WTC11 (cell line): ENCODE measurements at regions not wholly inside any gene's neighbourhood (a gene's known extent, or its start where the extent isn't known, plus 50 kb on each side); places are given as distances from the start of the nearest gene placed in this dataset.

Source experiments
- ATAC-seq: fragments of 200-7000 bp; cut with Tn5 transposase; 2 replicates; pipeline ENCODE4 v1.10.0; 2021; ENCODE audit warnings: mild to moderate bottlenecking, moderate library complexity
- CTCF ChIA-PET: fragments of 300-600 bp; sonication (Branson Sonifier 250); formaldehyde crosslinking; loops from one replicate; lab custom pipeline; 2021; ENCODE audit warnings: antibody characterized with exemption; lab: Charles Lee
- POLR2A ChIA-PET: fragments of 350-600 bp; sonication (Branson Sonifier 250); formaldehyde crosslinking; loops from one replicate; lab custom pipeline; 2021; ENCODE audit warnings: antibody characterized with exemption; lab: Charles Lee
- DNase-seq: peaks from one replicate; pipeline ENCODE4 v3.0.0; 2021; ENCODE audit warnings: low spot score
- H3K27ac Mint-ChIP-seq: 2 replicates; pipeline ENCODE4 v1.8.0; 2021; ENCODE audit warnings: mixed read lengths
- H3K27me3 Mint-ChIP-seq: 2 replicates; pipeline ENCODE4 v1.8.0; 2021; ENCODE audit warnings: low read depth, mild to moderate bottlenecking, moderate library complexity, mixed read lengths
- H3K36me3 Mint-ChIP-seq: 2 replicates; pipeline ENCODE4 v1.8.0; 2021; ENCODE audit warnings: mixed read lengths
- H3K4me1 Mint-ChIP-seq: 2 replicates; pipeline ENCODE4 v1.8.0; 2022; ENCODE audit warnings: mixed read lengths
- H3K4me3 Mint-ChIP-seq: 2 replicates; pipeline ENCODE4 v1.8.0; 2021; ENCODE audit warnings: mild to moderate bottlenecking, moderate library complexity, mixed read lengths
- H3K9me3 Mint-ChIP-seq: 2 replicates; pipeline ENCODE4 v1.8.0; 2021; ENCODE audit warnings: mixed read lengths
- ARID4B ChIP-seq: sonication (generic); formaldehyde crosslinking; IDR thresholded peaks from 2 replicates; pipeline ENCODE4 v1.8.0; 2023; ENCODE audit warnings: missing genetic modification reagents, mild to moderate bottlenecking, borderline replicate concordance
- ATF1 ChIP-seq: sonication (generic); formaldehyde crosslinking; IDR thresholded peaks from 2 replicates; pipeline ENCODE4 v1.8.1; 2023; ENCODE audit warnings: mild to moderate bottlenecking, moderate library complexity, missing genetic modification reagents
- ATF2 ChIP-seq: sonication (generic); formaldehyde crosslinking; IDR thresholded peaks from 2 replicates; pipeline ENCODE4 v1.8.1; 2022; ENCODE audit warnings: low read depth, missing genetic modification reagents, borderline replicate concordance
- CBFB ChIP-seq: sonication (generic); formaldehyde crosslinking; IDR thresholded peaks from 2 replicates; pipeline ENCODE4 v1.8.1; 2022; ENCODE audit warnings: mild to moderate bottlenecking, low read depth, missing genetic modification reagents
- CREB1 ChIP-seq: sonication (generic); formaldehyde crosslinking; IDR thresholded peaks from 2 replicates; pipeline ENCODE4 v1.8.0; 2023; ENCODE audit warnings: mild to moderate bottlenecking, missing genetic modification reagents
- CREM ChIP-seq: sonication (generic); formaldehyde crosslinking; IDR thresholded peaks from 2 replicates; pipeline ENCODE4 v1.8.1; 2022; ENCODE audit warnings: mild to moderate bottlenecking, missing genetic modification reagents, moderate library complexity
- ELF4 ChIP-seq: sonication (generic); formaldehyde crosslinking; IDR thresholded peaks from 2 replicates; pipeline ENCODE4 v1.8.1; 2022; ENCODE audit warnings: low read depth, mild to moderate bottlenecking, moderate library complexity, missing genetic modification reagents
- FOXJ3 ChIP-seq: sonication (generic); formaldehyde crosslinking; IDR thresholded peaks from 2 replicates; pipeline ENCODE4 v1.9.0; 2021; ENCODE audit warnings: missing genetic modification reagents, mild to moderate bottlenecking, borderline replicate concordance
- FOXK1 ChIP-seq: sonication (generic); formaldehyde crosslinking; IDR thresholded peaks from 2 replicates; pipeline ENCODE4 v1.8.0; 2022; ENCODE audit warnings: mild to moderate bottlenecking, moderate library complexity, missing genetic modification reagents
- MLX ChIP-seq: sonication (generic); formaldehyde crosslinking; IDR thresholded peaks from 2 replicates; pipeline ENCODE4 v1.8.1; 2023; ENCODE audit warnings: mild to moderate bottlenecking, missing genetic modification reagents, moderate library complexity
- NFATC4 ChIP-seq: fragments of 250-450 bp; sonication (Bioruptor Pico); IDR thresholded peaks from 2 replicates; pipeline ENCODE4 v1.9.0; 2021; ENCODE audit warnings: mild to moderate bottlenecking
- NFYB ChIP-seq: sonication (generic); formaldehyde crosslinking; conservative IDR thresholded peaks from 2 replicates; pipeline ENCODE4 v1.8.0; 2022; ENCODE audit warnings: low read depth, missing genetic modification reagents
- OVOL2 ChIP-seq: fragments of 250-450 bp; sonication (Bioruptor Pico); IDR thresholded peaks from 2 replicates; pipeline ENCODE4 v1.9.0; 2021; ENCODE audit warnings: mild to moderate bottlenecking, borderline replicate concordance
- SMAD4 ChIP-seq: sonication (generic); formaldehyde crosslinking; IDR thresholded peaks from 2 replicates; pipeline ENCODE4 v1.8.0; 2022; ENCODE audit warnings: mild to moderate bottlenecking, missing genetic modification reagents
- TEAD1 ChIP-seq: sonication (generic); formaldehyde crosslinking; IDR thresholded peaks from 2 replicates; pipeline ENCODE4 v1.8.0; 2022; ENCODE audit warnings: mild to moderate bottlenecking, missing genetic modification reagents
- USF2 ChIP-seq: sonication (generic); formaldehyde crosslinking; IDR thresholded peaks from 2 replicates; pipeline ENCODE4 v1.8.1; 2023; ENCODE audit warnings: mild to moderate bottlenecking, missing genetic modification reagents, moderate library complexity
- ZNF138 ChIP-seq: sonication (generic); formaldehyde crosslinking; conservative IDR thresholded peaks from 2 replicates; pipeline ENCODE4 v1.8.1; 2022; ENCODE audit warnings: mild to moderate bottlenecking, moderate library complexity, missing genetic modification reagents
- TF ChIP-seq, protein P1 (sequence below): sonication (generic); formaldehyde crosslinking; conservative IDR thresholded peaks from 2 replicates; pipeline ENCODE4 v1.8.1; 2022; ENCODE audit warnings: mild to moderate bottlenecking, missing genetic modification reagents
- TF ChIP-seq, protein P2 (sequence below): fragments of 250-450 bp; sonication (Bioruptor Pico); IDR thresholded peaks from 2 replicates; pipeline ENCODE4 v1.8.0; 2021; ENCODE audit warnings: mild to moderate bottlenecking
- TF ChIP-seq, protein P3 (sequence below): sonication (generic); formaldehyde crosslinking; IDR thresholded peaks from 2 replicates; pipeline ENCODE4 v1.8.1; 2022; ENCODE audit warnings: mild to moderate bottlenecking, moderate library complexity, missing genetic modification reagents
- TF ChIP-seq, protein P4 (sequence below): sonication (generic); formaldehyde crosslinking; IDR thresholded peaks from 2 replicates; pipeline ENCODE4 v1.8.0; 2022; ENCODE audit warnings: mild to moderate bottlenecking, missing genetic modification reagents

GRCh38 chr18:68275616-68276015 is 439.3 kb downstream of the TMX3 start (continued):
- no peak for TF ChIP-seq MLX (CRISPR knock-in tag)
- TF ChIP-seq NFYB (CRISPR knock-in tag), result no peak
- TF ChIP-seq NFATC4, result no peak
- TF ChIP-seq, protein P1, sequence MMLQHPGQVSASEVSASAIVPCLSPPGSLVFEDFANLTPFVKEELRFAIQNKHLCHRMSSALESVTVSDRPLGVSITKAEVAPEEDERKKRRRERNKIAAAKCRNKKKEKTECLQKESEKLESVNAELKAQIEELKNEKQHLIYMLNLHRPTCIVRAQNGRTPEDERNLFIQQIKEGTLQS (CRISPR knock-in tag), result no peak
- TF ChIP-seq, protein P2, sequence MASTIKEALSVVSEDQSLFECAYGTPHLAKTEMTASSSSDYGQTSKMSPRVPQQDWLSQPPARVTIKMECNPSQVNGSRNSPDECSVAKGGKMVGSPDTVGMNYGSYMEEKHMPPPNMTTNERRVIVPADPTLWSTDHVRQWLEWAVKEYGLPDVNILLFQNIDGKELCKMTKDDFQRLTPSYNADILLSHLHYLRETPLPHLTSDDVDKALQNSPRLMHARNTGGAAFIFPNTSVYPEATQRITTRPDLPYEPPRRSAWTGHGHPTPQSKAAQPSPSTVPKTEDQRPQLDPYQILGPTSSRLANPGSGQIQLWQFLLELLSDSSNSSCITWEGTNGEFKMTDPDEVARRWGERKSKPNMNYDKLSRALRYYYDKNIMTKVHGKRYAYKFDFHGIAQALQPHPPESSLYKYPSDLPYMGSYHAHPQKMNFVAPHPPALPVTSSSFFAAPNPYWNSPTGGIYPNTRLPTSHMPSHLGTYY, result no peak

DNA sequence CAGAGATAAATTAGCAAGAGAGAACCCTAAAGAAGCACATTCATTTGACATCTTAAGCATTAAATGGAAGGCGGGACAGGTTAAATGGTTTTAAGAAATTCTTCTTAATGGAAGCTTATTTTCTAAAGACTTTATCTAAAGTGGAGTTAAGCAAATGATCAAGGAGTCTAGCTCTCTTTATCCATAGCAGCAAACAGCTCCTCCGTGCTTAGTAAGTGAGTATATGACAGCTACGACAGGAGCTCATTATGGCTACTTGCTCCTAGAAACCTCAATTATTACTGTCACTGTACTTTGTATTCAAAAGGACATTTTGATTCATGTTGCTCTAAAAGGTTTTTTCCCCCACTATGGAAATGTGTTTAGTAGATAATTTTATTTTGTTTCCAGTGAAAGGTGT is 444.9 kb downstream of the TMX3 start:
- Mint-ChIP-seq H3K4me1 (no peaks in the 10 kb centered on the region), H3K4me3 (no peak overlapping the region), H3K36me3 (no peaks in the 10 kb centered on the region), H3K27me3 (no peaks in the 10 kb centered on the region), H3K27ac (no peak overlapping the region), H3K9me3 (no peaks in the 10 kb centered on the region)
- ChIA-PET CTCF (no interaction called here), POLR2A (no interaction called here)
- ATAC-seq (no peak), DNase-seq (no peak)
- no peak for TF ChIP-seq FOXK1
- TF ChIP-seq CREM (CRISPR knock-in tag), result no peak
- TF ChIP-seq, all 79 proteins: peak for 0

- DNase-seq (no peak), ATAC-seq (no peak)
- ChIA-PET POLR2A (no interaction called here), CTCF (no interaction called here)
- Mint-ChIP-seq H3K9me3 (no peaks in the 10 kb centered on the region), H3K27me3 (no peaks in the 10 kb centered on the region), H3K27ac (no peak overlapping the region), H3K36me3 (no peaks in the 10 kb centered on the region), H3K4me1 (no peaks in the 10 kb centered on the region), H3K4me3 (no peak overlapping the region)
- no peak for TF ChIP-seq TEAD1 (CRISPR knock-in tag)
- no peak for TF ChIP-seq OVOL2 (CRISPR knock-in tag)
- no peak for TF ChIP-seq USF2 (CRISPR knock-in tag)
- TF ChIP-seq, protein P3, sequence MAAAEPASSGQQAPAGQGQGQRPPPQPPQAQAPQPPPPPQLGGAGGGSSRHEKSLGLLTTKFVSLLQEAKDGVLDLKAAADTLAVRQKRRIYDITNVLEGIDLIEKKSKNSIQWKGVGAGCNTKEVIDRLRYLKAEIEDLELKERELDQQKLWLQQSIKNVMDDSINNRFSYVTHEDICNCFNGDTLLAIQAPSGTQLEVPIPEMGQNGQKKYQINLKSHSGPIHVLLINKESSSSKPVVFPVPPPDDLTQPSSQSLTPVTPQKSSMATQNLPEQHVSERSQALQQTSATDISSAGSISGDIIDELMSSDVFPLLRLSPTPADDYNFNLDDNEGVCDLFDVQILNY, result no peak
- TF ChIP-seq ARID4B (CRISPR knock-in tag), result no peak
- TF ChIP-seq ATF2 (CRISPR knock-in tag), result no peak
- no peak for TF ChIP-seq FOXJ3 (CRISPR knock-in tag)
- TF ChIP-seq, protein P4, sequence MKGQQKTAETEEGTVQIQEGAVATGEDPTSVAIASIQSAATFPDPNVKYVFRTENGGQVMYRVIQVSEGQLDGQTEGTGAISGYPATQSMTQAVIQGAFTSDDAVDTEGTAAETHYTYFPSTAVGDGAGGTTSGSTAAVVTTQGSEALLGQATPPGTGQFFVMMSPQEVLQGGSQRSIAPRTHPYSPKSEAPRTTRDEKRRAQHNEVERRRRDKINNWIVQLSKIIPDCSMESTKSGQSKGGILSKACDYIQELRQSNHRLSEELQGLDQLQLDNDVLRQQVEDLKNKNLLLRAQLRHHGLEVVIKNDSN (CRISPR knock-in tag), result no peak
- no peak for TF ChIP-seq ELF4 (CRISPR knock-in tag)
- TF ChIP-seq CREB1 (CRISPR knock-in tag), result no peak
- TF ChIP-seq ZNF138 (CRISPR knock-in tag), result no peak
- no peak for TF ChIP-seq MLX (CRISPR knock-in tag)
- no peak for TF ChIP-seq CBFB (CRISPR knock-in tag)
- TF ChIP-seq ATF1, result no peak
- TF ChIP-seq SMAD4 (CRISPR knock-in tag), result no peak
These were observed 447.3 kb downstream of the TMX3 start for GRCh38 chr18:68267583-68267982.
